BLaER1 (cell line): ENCODE measurements at regions not wholly inside any gene's neighbourhood (a gene's known extent, or its start where the extent isn't known, plus 50 kb on each side); places are given as distances from the start of the nearest gene placed in this dataset.

Experiments used
- H3K27ac ChIP-seq: shearing (Covaris generic); formaldehyde crosslinking; 2 replicates; pipeline ENCODE4 v1.8.1; 2022
- H3K27me3 ChIP-seq: shearing (Covaris generic); formaldehyde crosslinking; 2 replicates; pipeline ENCODE4 v1.8.1; 2022
- H3K36me3 ChIP-seq: shearing (Covaris generic); formaldehyde crosslinking; 2 replicates; pipeline ENCODE4 v1.8.1; 2022
- H3K4me1 ChIP-seq: shearing (Covaris generic); formaldehyde crosslinking; 2 replicates; pipeline ENCODE4 v1.8.1; 2022
- H3K4me2 ChIP-seq: shearing (Covaris generic); formaldehyde crosslinking; 2 replicates; pipeline ENCODE4 v1.8.1; 2022
- H3K4me3 ChIP-seq: shearing (Covaris generic); formaldehyde crosslinking; 2 replicates; pipeline ENCODE4 v1.8.1; 2022
- H3K9ac ChIP-seq: shearing (Covaris generic); formaldehyde crosslinking; 2 replicates; pipeline ENCODE4 v1.8.1; 2022
- H3K9me3 ChIP-seq: shearing (Covaris generic); formaldehyde crosslinking; 2 replicates; pipeline ENCODE4 v1.8.1; 2022
- H4K20me1 ChIP-seq: shearing (Covaris generic); formaldehyde crosslinking; 2 replicates; pipeline ENCODE4 v1.8.1; 2022
- Cebpa-rat ChIP-seq: shearing (Covaris generic); IDR thresholded peaks from 2 replicates; pipeline ENCODE4 v1.8.1; 2022

DNA sequence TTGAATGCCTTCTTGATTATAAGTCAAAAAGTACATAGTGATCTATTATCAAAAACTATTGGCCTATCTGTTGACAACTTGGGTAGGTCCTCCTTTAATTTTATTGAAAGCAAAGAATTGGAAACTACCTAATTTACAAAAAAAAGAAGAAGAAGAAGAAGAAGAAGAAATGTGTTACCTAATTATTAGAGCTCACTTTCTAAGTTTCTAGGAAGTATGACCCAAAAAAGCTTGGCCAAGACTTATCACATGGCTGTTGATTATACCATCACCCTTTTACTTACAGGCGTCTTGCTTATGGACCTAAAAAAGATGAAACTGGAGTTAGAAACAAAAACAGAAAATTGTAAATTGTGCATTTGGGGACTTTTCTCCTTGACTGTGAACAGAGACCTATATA is 81.8 kb upstream of the PIK3CG start:
- no peak for TF ChIP-seq Cebpa-rat
- Histone ChIP-seq H3K4me1 (no peaks in the 10 kb centered on the region), H3K36me3 (no peaks in the 10 kb centered on the region), H4K20me1 (no peaks in the 10 kb centered on the region), H3K4me3 (no peak overlapping the region), H3K4me2 (no peak overlapping the region), H3K27ac (no peak overlapping the region), H3K9me3 (no peaks in the 10 kb centered on the region), H3K9ac (no peak overlapping the region), H3K27me3 (no peaks in the 10 kb centered on the region)

DNA sequence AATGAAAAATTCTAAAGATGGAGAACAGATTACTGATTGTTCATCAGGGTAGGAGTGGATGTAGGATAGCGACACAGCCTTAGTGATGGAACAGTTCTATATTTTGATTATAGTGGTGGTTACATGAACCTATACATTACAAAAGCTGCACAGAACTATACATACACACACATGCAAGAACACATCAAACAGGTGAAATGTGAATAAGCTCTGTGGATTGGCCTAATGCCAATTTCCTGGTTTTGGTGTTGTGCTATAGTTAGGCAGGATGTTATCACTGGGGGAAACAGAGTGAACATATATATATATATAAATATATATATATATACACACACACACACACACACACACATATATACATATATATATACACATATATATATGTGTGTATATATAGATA is 76.4 kb upstream of the PIK3CG start:
- no peak for TF ChIP-seq Cebpa-rat

GRCh38 chr7:106791526-106791925 is 73.6 kb upstream of the PIK3CG start:
- Histone ChIP-seq H3K27me3 (no peaks in the 10 kb centered on the region), H3K4me2 (no peak overlapping the region), H3K36me3 (no peaks in the 10 kb centered on the region), H4K20me1 (no peaks in the 10 kb centered on the region), H3K4me3 (no peak overlapping the region), H3K9ac (no peak overlapping the region), H3K4me1 (peaks cover 13% of the 10 kb centered on the region), H3K9me3 (peaks cover 3% of the 10 kb centered on the region; the same call in 1 of the 2 replicates), H3K27ac (no peak overlapping the region)
- TF ChIP-seq Cebpa-rat: no peak

More for the DNA sequence above, 76.4 kb upstream of the PIK3CG start:
- Histone ChIP-seq H3K36me3 (no peaks in the 10 kb centered on the region), H3K27ac (no peak overlapping the region), H3K9ac (no peak overlapping the region), H3K27me3 (no peaks in the 10 kb centered on the region), H3K4me2 (no peak overlapping the region), H4K20me1 (no peaks in the 10 kb centered on the region), H3K9me3 (no peaks in the 10 kb centered on the region), H3K4me1 (no peaks in the 10 kb centered on the region), H3K4me3 (no peak overlapping the region)

DNA sequence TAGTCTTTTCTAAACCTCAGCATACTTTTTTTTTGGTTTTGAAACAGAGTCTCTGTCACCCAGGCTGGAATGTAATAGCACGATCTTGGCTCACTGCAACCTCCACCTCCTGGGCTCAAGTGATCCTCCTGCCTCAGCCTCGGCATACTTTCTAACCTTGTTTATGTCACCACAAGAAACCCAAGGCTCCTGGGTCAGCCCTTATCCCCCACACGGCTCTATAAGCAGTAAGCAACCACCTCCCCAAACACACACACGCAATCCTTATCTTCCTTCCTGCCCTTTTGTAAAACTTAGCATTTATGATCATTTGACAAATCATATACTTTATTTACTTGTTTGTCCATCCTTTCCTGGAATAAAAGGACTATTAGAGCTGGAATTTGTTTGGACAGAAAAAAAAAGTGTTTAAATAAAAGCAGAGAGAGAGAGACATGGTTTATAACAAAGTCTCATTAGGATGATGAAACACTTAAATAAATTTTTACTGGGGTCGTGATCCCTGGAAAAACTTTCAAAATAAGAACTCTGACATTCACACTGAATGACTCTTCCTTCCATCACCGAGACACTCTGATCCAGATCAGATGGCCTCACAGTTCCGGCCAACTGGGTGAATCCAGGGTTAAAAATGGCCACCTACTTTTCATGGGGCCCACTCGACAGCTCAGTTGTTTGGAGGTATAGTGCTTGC is 72.7 kb upstream of the PIK3CG start:
- Histone ChIP-seq H3K27ac (no peak overlapping the region), H3K4me1 (peaks cover 13% of the 10 kb centered on the region), H4K20me1 (no peaks in the 10 kb centered on the region), H3K36me3 (no peaks in the 10 kb centered on the region), H3K9ac (no peak overlapping the region), H3K27me3 (no peaks in the 10 kb centered on the region), H3K4me3 (no peak overlapping the region), H3K4me2 (no peak overlapping the region), H3K9me3 (peaks cover 11% of the 10 kb centered on the region; the same call in 1 of the 2 replicates)
- TF ChIP-seq Cebpa-rat: no peak

DNA sequence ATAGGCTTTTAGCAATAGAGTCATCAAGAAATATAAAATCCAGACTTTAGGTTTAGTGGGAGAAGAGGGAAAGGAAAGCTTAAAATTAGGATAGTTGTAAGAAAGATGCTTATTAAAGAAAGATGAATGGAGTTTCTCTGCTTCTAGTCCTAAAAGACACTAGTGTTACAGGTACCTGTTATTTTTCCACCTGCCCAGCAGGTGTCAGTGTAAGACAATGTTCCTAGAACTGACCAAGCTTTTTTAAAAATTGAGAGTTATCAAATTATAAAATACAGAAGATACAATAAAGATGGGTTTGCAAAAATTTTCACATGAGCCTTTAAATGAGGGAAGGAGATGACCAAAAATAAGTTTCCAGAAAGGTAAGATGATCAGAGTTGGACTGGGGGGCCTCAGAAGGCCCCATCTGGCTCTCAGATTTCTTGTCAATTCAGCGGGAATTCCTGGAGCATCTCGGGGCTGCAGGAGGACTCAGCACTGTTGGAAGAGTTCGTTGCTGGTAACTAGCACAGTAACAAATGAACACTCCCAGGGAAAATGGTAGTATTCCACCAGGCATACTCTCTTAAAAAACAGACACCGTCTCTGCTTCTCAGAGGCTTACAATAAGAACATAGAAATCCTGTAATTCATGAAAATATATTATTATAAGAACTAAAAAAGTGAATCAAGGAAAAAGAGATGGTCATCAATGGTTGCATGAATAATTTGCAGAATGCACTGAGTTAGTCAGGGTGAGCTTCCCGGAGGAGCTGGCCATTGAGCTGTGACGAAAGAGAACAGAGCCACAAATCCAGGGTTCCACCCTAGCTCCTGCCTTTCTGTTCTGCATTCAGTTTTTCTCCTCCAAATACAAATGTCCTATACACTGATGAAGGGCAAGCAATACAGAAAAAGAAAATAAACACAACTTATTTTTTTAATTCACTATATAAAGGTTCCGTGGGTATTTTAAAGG is 71.8 kb upstream of the PIK3CG start:
- TF ChIP-seq Cebpa-rat: no peak
- Histone ChIP-seq H3K9ac (no peak overlapping the region), H3K4me3 (no peak overlapping the region)

DNA sequence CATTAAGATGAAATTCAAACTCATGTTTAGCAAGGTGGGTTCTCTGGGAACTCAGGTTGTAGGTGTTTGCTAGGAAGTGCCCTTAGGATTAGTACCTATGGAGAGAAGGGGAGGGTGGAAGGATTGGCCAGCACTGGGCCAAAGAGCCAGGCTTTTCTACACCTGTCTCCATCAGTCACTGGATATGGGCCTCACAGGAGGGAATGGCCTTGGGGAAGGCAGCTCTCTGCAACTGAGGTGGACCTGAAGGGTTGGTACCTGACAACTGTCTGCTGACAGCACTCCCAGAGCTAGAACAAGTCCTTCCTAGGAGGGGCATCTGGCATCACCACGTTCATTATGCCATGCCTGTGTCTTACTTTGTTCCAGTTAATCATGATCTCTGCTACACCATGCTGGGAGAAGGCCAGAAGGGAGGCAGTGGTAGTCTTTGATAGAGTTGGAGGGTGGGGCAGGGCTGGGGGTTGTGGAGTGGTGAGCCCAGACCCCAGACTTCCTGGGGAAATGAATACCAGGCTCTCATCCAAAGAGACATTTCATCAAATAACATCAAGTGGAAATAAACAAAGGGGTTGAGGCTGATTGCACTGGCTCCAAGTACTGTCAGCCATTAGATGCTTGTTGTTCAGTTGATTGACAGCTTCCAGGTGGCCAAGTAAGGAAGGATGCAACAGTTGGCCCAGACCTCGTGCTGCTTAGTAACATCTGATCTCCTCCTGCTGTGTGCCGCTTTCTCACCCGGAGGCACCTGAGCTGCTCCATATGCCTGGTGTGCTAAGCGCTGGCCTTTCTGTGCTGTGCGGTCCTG is 70.6 kb upstream of the PIK3CG start:
- Histone ChIP-seq H3K9ac (no peak overlapping the region), H3K4me2 (peak overlapping the region; percentile 13; the same call in 1 of the 2 replicates), H3K36me3 (no peaks in the 10 kb centered on the region), H3K4me1 (peaks cover 13% of the 10 kb centered on the region), H3K27me3 (no peaks in the 10 kb centered on the region), H3K4me3 (no peak overlapping the region), H3K27ac (peak overlapping the region; percentile 0; the same call in 1 of the 2 replicates), H4K20me1 (no peaks in the 10 kb centered on the region), H3K9me3 (peaks cover 29% of the 10 kb centered on the region)
- TF ChIP-seq Cebpa-rat: no peak

More for the DNA sequence above, 71.8 kb upstream of the PIK3CG start:
- no peaks in the 10 kb centered on the region for H3K36me3 ChIP-seq
- H3K27ac ChIP-seq: no peak overlapping the region
- H3K4me2 ChIP-seq: no peak overlapping the region
- peaks cover 18% of the 10 kb centered on the region for H3K9me3 ChIP-seq
- no peaks in the 10 kb centered on the region for H4K20me1 ChIP-seq
- peaks cover 13% of the 10 kb centered on the region for H3K4me1 ChIP-seq
- H3K27me3 ChIP-seq: no peaks in the 10 kb centered on the region

GRCh38 chr7:106795084-106795876 is 69.8 kb upstream of the PIK3CG start:
- Histone ChIP-seq H3K27me3 (no peaks in the 10 kb centered on the region), H4K20me1 (no peaks in the 10 kb centered on the region), H3K4me1 (peaks cover 13% of the 10 kb centered on the region), H3K4me3 (no peak overlapping the region), H3K36me3 (no peaks in the 10 kb centered on the region), H3K27ac (peak overlapping the region; percentile 0; the same call in 1 of the 2 replicates), H3K4me2 (peak overlapping the region; percentile 13; the same call in 1 of the 2 replicates), H3K9me3 (peaks cover 29% of the 10 kb centered on the region), H3K9ac (no peak overlapping the region)
- TF ChIP-seq Cebpa-rat: no peak

GRCh38 chr7:106795877-106796231 is 69.2 kb upstream of the PIK3CG start:
- Histone ChIP-seq H3K36me3 (no peaks in the 10 kb centered on the region), H3K4me3 (no peak overlapping the region), H3K27me3 (no peaks in the 10 kb centered on the region), H3K27ac (no peak overlapping the region), H3K9ac (no peak overlapping the region), H3K9me3 (peaks cover 29% of the 10 kb centered on the region), H4K20me1 (no peaks in the 10 kb centered on the region), H3K4me2 (no peak overlapping the region), H3K4me1 (peaks cover 13% of the 10 kb centered on the region)
- TF ChIP-seq Cebpa-rat: no peak

DNA sequence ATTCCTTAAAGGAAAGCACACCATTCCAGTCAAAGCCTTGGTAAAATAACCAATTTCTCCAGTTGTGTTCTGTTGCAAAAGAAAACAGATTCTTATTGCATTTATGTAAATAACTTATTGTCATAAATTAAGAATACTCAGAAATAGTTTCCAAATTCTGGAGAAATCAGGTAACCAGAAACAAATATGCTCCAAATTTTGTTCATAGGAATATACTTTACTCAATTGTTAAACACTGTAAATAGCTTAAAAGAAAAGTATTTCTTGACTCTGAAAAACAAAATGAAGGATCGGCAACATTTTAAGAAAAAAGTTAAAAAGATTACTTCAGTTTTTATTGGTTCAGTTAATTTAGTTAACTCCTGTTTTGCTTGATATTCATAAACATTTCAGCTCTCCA is 67.1 kb upstream of the PIK3CG start:
- Histone ChIP-seq H3K36me3 (no peaks in the 10 kb centered on the region), H3K4me1 (peaks cover 13% of the 10 kb centered on the region), H3K4me3 (no peak overlapping the region), H4K20me1 (no peaks in the 10 kb centered on the region), H3K27me3 (no peaks in the 10 kb centered on the region), H3K27ac (no peak overlapping the region), H3K9ac (no peak overlapping the region), H3K9me3 (peaks cover 29% of the 10 kb centered on the region), H3K4me2 (no peak overlapping the region)
- TF ChIP-seq Cebpa-rat: no peak
